Neutrophil (primary cell): ENCODE measurements at regions not wholly inside any gene's neighbourhood (a gene's known extent, or its start where the extent isn't known, plus 50 kb on each side); places are given as distances from the start of the nearest gene placed in this dataset.

ENCODE experiments used
- H3K27ac ChIP-seq: fragments of 200-600 bp; sonication (generic); 2 replicates; pipeline ENCODE4 v1.5.1; 2016; ENCODE audit warnings: mild to moderate bottlenecking, moderate library complexity
- H3K27me3 ChIP-seq: fragments of 200-600 bp; sonication (generic); 2 replicates; pipeline ENCODE4 v1.6.0; 2016; ENCODE audit warnings: mild to moderate bottlenecking
- H3K36me3 ChIP-seq: fragments of 200-600 bp; sonication (generic); 2 replicates; pipeline ENCODE4 v1.5.1; 2017
- H3K4me1 ChIP-seq, 2 experiments: fragments of 200-600 bp in 1 of 2; sonication (generic) in 1 of 2; 1 replicate in 1 of 2; 2 replicates in 1 of 2; pipeline versions ENCODE4 v1.5.1 to v1.6.1; 2013 to 2016; ENCODE audit warnings: low read depth in 1 of 2, low read length in 1 of 2, mild to moderate bottlenecking in 1 of 2, moderate library complexity in 1 of 2; ENCODE audit not compliant: control insufficient read depth in 1 of 2, insufficient read depth in 1 of 2
- H3K4me3 ChIP-seq, 2 experiments: fragments of 200-600 bp in 1 of 2; sonication (generic) in 1 of 2; 1 replicate in 1 of 2; 2 replicates in 1 of 2; pipeline ENCODE4 v1.5.1; 2013 to 2016; ENCODE audit warnings: low read depth in 1 of 2, low read length in 1 of 2, mild to moderate bottlenecking in 1 of 2, moderate library complexity in 1 of 2
- H3K9me3 ChIP-seq: fragments of 200-600 bp; sonication (generic); 2 replicates; pipeline ENCODE4 v1.5.1; 2016
- CTCF ChIP-seq: fragments of 200-600 bp; sonication (generic); IDR thresholded peaks from 2 replicates; pipeline ENCODE4 v1.5.1; 2016; ENCODE audit warnings: antibody characterized with exemption

- H3K9me3 ChIP-seq = no peaks in the 10 kb centered on the region
- H3K27ac ChIP-seq = no peak overlapping the region
- no peaks in the 10 kb centered on the region for H3K27me3 ChIP-seq
- H3K36me3 ChIP-seq = no peaks in the 10 kb centered on the region
- H3K4me3 ChIP-seq = no peak overlapping the region
- TF ChIP-seq CTCF = no peak
- H3K4me1 ChIP-seq = peaks cover 0 to 10% of the 10 kb centered on the region in 2 experiments
Observed at GRCh38 chr12:107565551-107565950, 120.0 kb upstream of the PWP1 start.

- no peaks in the 10 kb centered on the region for H3K36me3 ChIP-seq
- H3K4me1 ChIP-seq = peaks cover 0 to 10% of the 10 kb centered on the region in 2 experiments
- no peak overlapping the region for H3K4me3 ChIP-seq
- H3K27me3 ChIP-seq = no peaks in the 10 kb centered on the region
- no peaks in the 10 kb centered on the region for H3K9me3 ChIP-seq
- H3K27ac ChIP-seq = no peak overlapping the region
- no peak for TF ChIP-seq CTCF
Observed at GRCh38 chr12:107567876-107568619, 117.6 kb upstream of the PWP1 start.

GRCh38 chr12:107568718-107569117 is 116.9 kb upstream of the PWP1 start:
- H3K27ac ChIP-seq = no peak overlapping the region
- no peak for TF ChIP-seq CTCF
- peaks cover 0 to 10% of the 10 kb centered on the region in 2 experiments for H3K4me1 ChIP-seq
- H3K36me3 ChIP-seq = no peaks in the 10 kb centered on the region
- H3K27me3 ChIP-seq = no peaks in the 10 kb centered on the region
- no peak overlapping the region for H3K4me3 ChIP-seq
- H3K9me3 ChIP-seq = no peaks in the 10 kb centered on the region

GRCh38 chr12:107570721-107571120 is 114.9 kb upstream of the PWP1 start:
- no peaks in the 10 kb centered on the region for H3K9me3 ChIP-seq
- no peaks in the 10 kb centered on the region for H3K27me3 ChIP-seq
- no peak for TF ChIP-seq CTCF
- H3K36me3 ChIP-seq = no peaks in the 10 kb centered on the region
- H3K27ac ChIP-seq = no peak overlapping the region
- H3K4me3 ChIP-seq = no peak overlapping the region
- peaks cover 0 to 10% of the 10 kb centered on the region in 2 experiments for H3K4me1 ChIP-seq

GRCh38 chr12:107571492-107571891 is 114.1 kb upstream of the PWP1 start:
- Histone ChIP-seq H3K27ac (no peak overlapping the region), H3K27me3 (no peaks in the 10 kb centered on the region), H3K4me3 (no peak overlapping the region), H3K9me3 (no peaks in the 10 kb centered on the region), H3K36me3 (no peaks in the 10 kb centered on the region), H3K4me1 (peaks cover 0 to 7% of the 10 kb centered on the region in 2 experiments)
- no peak for TF ChIP-seq CTCF
